Kidney (tissue), 13 donors: ENCODE measurements at regions not wholly inside any gene's neighbourhood (a gene's known extent, or its start where the extent isn't known, plus 50 kb on each side); places are given as distances from the start of the nearest gene placed in this dataset.

Experiments used
- DNase-seq, 5 donors: peaks; one replicate each; pipeline ENCODE4 v3.0.0-alpha.2; 2013 to 2020
- FAIRE-seq: peaks from 2 replicates; lab custom pipeline; 2012; peaks lifted over from hg19 to GRCh38; lab: Jason Lieb, UNC
- H3K27ac ChIP-seq, 2 donors: one replicate each; pipeline ENCODE4 v1.7.0; 2013; ENCODE audit warnings: low read depth in 2 of 2, low read length in 2 of 2, inconsistent platforms in 1 of 2
- H3K27me3 ChIP-seq: one replicate; pipeline ENCODE4 v1.7.1; 2013; ENCODE audit warnings: low read length, inconsistent platforms; ENCODE audit not compliant: control insufficient read depth, insufficient read depth
- H3K36me3 ChIP-seq, 3 donors: one replicate each; pipeline versions ENCODE4 v1.7.0 to v1.7.1; 2013; ENCODE audit warnings: low read length in 3 of 3, control low read depth in 1 of 3, inconsistent platforms in 1 of 3; ENCODE audit not compliant: insufficient read depth in 3 of 3, control insufficient read depth in 2 of 3
- H3K4me1 ChIP-seq, 3 donors: one replicate each; pipeline versions ENCODE4 v1.7.0 to v1.7.1; 2013; ENCODE audit warnings: low read length in 3 of 3, inconsistent platforms in 1 of 3, low read depth in 1 of 3; ENCODE audit not compliant: control insufficient read depth in 2 of 3, insufficient read depth in 2 of 3
- H3K4me3 ChIP-seq, 3 donors: one replicate each; pipeline versions ENCODE4 v1.7.0 to v1.8.1; 2013; ENCODE audit warnings: low read length in 3 of 3, control low read depth in 1 of 3, inconsistent platforms in 1 of 3
- H3K9ac ChIP-seq, 3 donors: one replicate each; pipeline versions ENCODE4 v1.7.0 to v1.7.1; 2013; ENCODE audit warnings: low read length in 3 of 3, control low read depth in 1 of 3, inconsistent platforms in 1 of 3
- H3K9me3 ChIP-seq, 3 donors: one replicate each; pipeline versions ENCODE4 v1.7.0 to v1.7.1; 2013; ENCODE audit warnings: low read length in 3 of 3, control low read depth in 1 of 3, inconsistent platforms in 1 of 3; ENCODE audit not compliant: control insufficient read depth in 2 of 3, insufficient read depth in 1 of 3
- CTCF ChIP-seq: IDR thresholded peaks from 3 replicates; pipeline ENCODE4 v1.5.1; 2012; ENCODE audit warnings: mild to moderate bottlenecking, moderate library complexity, borderline replicate concordance; ENCODE audit not compliant: insufficient read depth; ENCODE audit errors: extremely low read depth
- intact Hi-C: fragments of 100-400 bp; cut with DNase I; formaldehyde crosslinking; loops from one replicate; pipeline ENCODE4 v1.11.1; 2022
- donor health status: control.
- donor health status: control.
- donor health status: control.
- donor health status: control.
- donor health status: control.
- donor health status: DM: yes; HTN: yes; CAD: no.
- donor health status: Normal renal cell carcinoma (clear cell type).

GRCh38 chr5:142482207-142482606, 157.4 kb upstream of the SPRY4 start:
- no peaks in the 10 kb centered on the region for H3K36me3 ChIP-seq
- H3K27me3 ChIP-seq = no peaks in the 10 kb centered on the region
- no peak for TF ChIP-seq CTCF
- peaks cover 0 to 6% (median 0%) of the 10 kb centered on the region in 3 donors for H3K9me3 ChIP-seq
- no peaks in the 10 kb centered on the region for H3K4me1 ChIP-seq
- no peak for DNase-seq
- no peak overlapping the region for H3K4me3 ChIP-seq
- no peak for FAIRE-seq
- intact Hi-C loops = no loop called here
- H3K9ac ChIP-seq = no peak overlapping the region
- no peak overlapping the region for H3K27ac ChIP-seq

- no peaks in the 10 kb centered on the region for H3K27me3 ChIP-seq
- peaks cover 0 to 6% (median 0%) of the 10 kb centered on the region in 3 donors for H3K9me3 ChIP-seq
- H3K4me3 ChIP-seq = no peak overlapping the region
- no peaks in the 10 kb centered on the region for H3K4me1 ChIP-seq
- no peak for TF ChIP-seq CTCF
- no peak for FAIRE-seq
- no peak overlapping the region for H3K27ac ChIP-seq
- no peak for DNase-seq
- no peaks in the 10 kb centered on the region for H3K36me3 ChIP-seq
- H3K9ac ChIP-seq = no peak overlapping the region
- intact Hi-C loops = no loop called here
Measured at GRCh38 chr5:142481410-142481809, 156.6 kb upstream of the SPRY4 start.

GRCh38 chr5:142479854-142480519, 155.2 kb upstream of the SPRY4 start:
- Histone ChIP-seq H3K27ac (no peak overlapping the region), H3K36me3 (no peaks in the 10 kb centered on the region)
- intact Hi-C loops = no loop called here

More at GRCh38 chr5:142479854-142480519, 155.2 kb upstream of the SPRY4 start:
- H3K4me1 ChIP-seq = no peaks in the 10 kb centered on the region
- H3K9me3 ChIP-seq = peaks cover 0 to 6% (median 0%) of the 10 kb centered on the region in 3 donors
- DNase-seq = no peak
- H3K4me3 ChIP-seq = no peak overlapping the region
- no peak overlapping the region for H3K9ac ChIP-seq
- no peak for TF ChIP-seq CTCF
- H3K27me3 ChIP-seq = no peaks in the 10 kb centered on the region
- FAIRE-seq = no peak
